A673 (cell line): ENCODE measurements at regions not wholly inside any gene's neighbourhood (a gene's known extent, or its start where the extent isn't known, plus 50 kb on each side); places are given as distances from the start of the nearest gene placed in this dataset.

Experiments
- EZH2 ChIP-seq: fragments of 200-600 bp; sonication (generic); IDR thresholded peaks from 2 replicates; pipeline ENCODE4 v1.6.1; 2017; ENCODE audit warnings: borderline replicate concordance, low read depth, mild to moderate bottlenecking, mixed read lengths, antibody characterized with exemption, low read length; ENCODE audit not compliant: poor library complexity, severe bottlenecking
- TF ChIP-seq, protein P1 (sequence below): fragments of 300-800, 200-600 bp; sonication (generic); conservative IDR thresholded peaks from 2 replicates; pipeline ENCODE4 v1.5.1; 2017; ENCODE audit warnings: low read depth, mild to moderate bottlenecking, antibody characterized with exemption, low read length, moderate library complexity, mixed read lengths

DNA sequence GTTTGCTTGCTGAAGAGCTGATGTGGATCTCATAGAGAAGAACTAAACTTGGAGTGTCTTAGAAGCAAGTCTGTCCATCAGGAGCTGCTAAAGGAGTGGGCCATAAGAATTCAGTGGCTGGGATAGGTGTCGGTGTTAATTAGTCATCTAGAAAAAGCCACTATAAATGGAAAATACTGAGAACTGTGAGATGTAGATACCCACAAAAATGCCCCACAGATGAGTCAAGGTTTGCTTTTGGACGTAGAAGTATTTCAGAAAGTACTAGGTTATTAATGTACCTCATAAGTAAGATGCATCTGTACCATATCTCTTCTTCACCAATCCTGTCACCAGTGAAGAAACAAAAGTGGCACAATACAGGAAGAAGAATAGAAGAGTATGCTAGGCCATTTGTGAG is 530.9 kb upstream of the TGFBR2 start:
- no peak for TF ChIP-seq EZH2
- TF ChIP-seq, protein P1, sequence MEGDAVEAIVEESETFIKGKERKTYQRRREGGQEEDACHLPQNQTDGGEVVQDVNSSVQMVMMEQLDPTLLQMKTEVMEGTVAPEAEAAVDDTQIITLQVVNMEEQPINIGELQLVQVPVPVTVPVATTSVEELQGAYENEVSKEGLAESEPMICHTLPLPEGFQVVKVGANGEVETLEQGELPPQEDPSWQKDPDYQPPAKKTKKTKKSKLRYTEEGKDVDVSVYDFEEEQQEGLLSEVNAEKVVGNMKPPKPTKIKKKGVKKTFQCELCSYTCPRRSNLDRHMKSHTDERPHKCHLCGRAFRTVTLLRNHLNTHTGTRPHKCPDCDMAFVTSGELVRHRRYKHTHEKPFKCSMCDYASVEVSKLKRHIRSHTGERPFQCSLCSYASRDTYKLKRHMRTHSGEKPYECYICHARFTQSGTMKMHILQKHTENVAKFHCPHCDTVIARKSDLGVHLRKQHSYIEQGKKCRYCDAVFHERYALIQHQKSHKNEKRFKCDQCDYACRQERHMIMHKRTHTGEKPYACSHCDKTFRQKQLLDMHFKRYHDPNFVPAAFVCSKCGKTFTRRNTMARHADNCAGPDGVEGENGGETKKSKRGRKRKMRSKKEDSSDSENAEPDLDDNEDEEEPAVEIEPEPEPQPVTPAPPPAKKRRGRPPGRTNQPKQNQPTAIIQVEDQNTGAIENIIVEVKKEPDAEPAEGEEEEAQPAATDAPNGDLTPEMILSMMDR: no peak
